Panc1 (cell line): ENCODE measurements at regions not wholly inside any gene's neighbourhood (a gene's known extent, or its start where the extent isn't known, plus 50 kb on each side); places are given as distances from the start of the nearest gene placed in this dataset.

Experiments
- ATAC-seq: fragments of 200-7000 bp; cut with Tn5 transposase; 2 replicates; pipeline ENCODE4 v1.9.1; 2020; ENCODE audit warnings: mild to moderate bottlenecking, moderate library complexity
- BruUV-seq: library from RNA; stranded (reverse); fragments of 400-500 nt; replicated peaks from 2 replicates; lab custom pipeline; 2021; lab: Mats Ljungman, UMichigan
- CTCF ChIA-PET: fragments of 300-600 bp; sonication (Branson Sonifier 250); formaldehyde crosslinking; loops from one replicate; lab custom pipeline; 2022; ENCODE audit warnings: antibody characterized with exemption; lab: Charles Lee
- POLR2A ChIA-PET: fragments of 300-600 bp; sonication (Branson Sonifier 250); formaldehyde crosslinking; loops from one replicate; lab custom pipeline; 2022; ENCODE audit warnings: antibody characterized with exemption; lab: Charles Lee
- DNase-seq: peaks from one replicate; pipeline ENCODE4 v3.0.0-alpha.2; 2010; ENCODE audit warnings: low read depth, low spot score
- H3K27ac ChIP-seq: 2 replicates; pipeline ENCODE4 v1.5.1; 2011; ENCODE audit warnings: mild to moderate bottlenecking, low read length, inconsistent platforms
- H3K27me3 ChIP-seq: fragments of 200-500 bp; sonication (Bioruptor generic); 2 replicates; pipeline ENCODE4 v1.6.0; 2014; ENCODE audit warnings: low read length, inconsistent platforms; ENCODE audit not compliant: control insufficient read depth, insufficient read depth
- H3K36me3 ChIP-seq: fragments of 200-500 bp; sonication (Bioruptor generic); 2 replicates; pipeline ENCODE4 v1.5.1; 2014; ENCODE audit warnings: inconsistent platforms, mild to moderate bottlenecking, low read length, moderate library complexity; ENCODE audit not compliant: control insufficient read depth, insufficient read depth
- H3K4me1 ChIP-seq: 2 replicates; pipeline ENCODE4 v1.5.1; 2011; ENCODE audit warnings: inconsistent platforms, mild to moderate bottlenecking, low read length, moderate library complexity; ENCODE audit not compliant: control insufficient read depth, insufficient read depth
- H3K4me3 ChIP-seq, 2 experiments: 2 replicates each; pipeline ENCODE4 v1.5.1; 2011 to 2012; ENCODE audit warnings: low read depth in 2 of 2, low read length in 2 of 2, mild to moderate bottlenecking in 2 of 2, inconsistent platforms in 1 of 2, moderate library complexity in 1 of 2
- H3K9me3 ChIP-seq: fragments of 200-500 bp; sonication (Bioruptor generic); 2 replicates; pipeline ENCODE4 v1.5.1; 2014; ENCODE audit warnings: low read depth, mild to moderate bottlenecking, inconsistent platforms, low read length, moderate library complexity; ENCODE audit not compliant: control insufficient read depth, insufficient read depth
- CTCF ChIP-seq: fragments of 450-650 bp; IDR thresholded peaks from 2 replicates; pipeline ENCODE4 v1.5.1; 2017; ENCODE audit warnings: mild to moderate bottlenecking
- POLR2AphosphoS5 ChIP-seq: IDR thresholded peaks from 2 replicates; pipeline ENCODE4 v1.6.1; 2012; ENCODE audit warnings: mild to moderate bottlenecking, low read depth, low read length, moderate library complexity
- REST ChIP-seq, 2 experiments: IDR thresholded peaks; 2 replicates each; pipeline ENCODE4 v1.6.1; 2011 to 2012; ENCODE audit warnings: low read depth in 2 of 2, control low read depth in 1 of 2, low read length in 1 of 2, mild to moderate bottlenecking in 1 of 2, moderate library complexity in 1 of 2; ENCODE audit not compliant: insufficient read depth in 1 of 2
- SIN3A ChIP-seq: IDR thresholded peaks from 2 replicates; pipeline ENCODE4 v1.6.1; 2012; ENCODE audit warnings: low read depth, mild to moderate bottlenecking, low read length, moderate library complexity, borderline replicate concordance; ENCODE audit not compliant: insufficient read depth
- TCF7L2 ChIP-seq: IDR thresholded peaks from 2 replicates; pipeline ENCODE4 v1.6.1; 2011; ENCODE audit warnings: mild to moderate bottlenecking, low read depth, low read length, inconsistent platforms
- in situ Hi-C: cut with HindIII; loops from 2 replicates; pipeline ENCODE4 v1.10.0; 2016; ENCODE audit warnings: low sequenced_read_pairs, low pct_unique_long_range_greater_than_20kb
- intact Hi-C: fragments of 100-400 bp; cut with micrococcal nuclease; formaldehyde crosslinking; loops from one replicate; pipeline ENCODE4 v1.10.0; 2022; ENCODE audit not compliant: unreplicated experiment

- BruUV-seq = no TSS peak
- no peak for DNase-seq
- no peak for ATAC-seq
- H3K27ac ChIP-seq = no peak overlapping the region
- H3K27me3 ChIP-seq = no peaks in the 10 kb centered on the region; the same call in 1 of the 2 replicates
- H3K36me3 ChIP-seq = no peaks in the 10 kb centered on the region
- no peaks in the 10 kb centered on the region for H3K9me3 ChIP-seq
- ChIA-PET POLR2A (no interaction called here), CTCF (no interaction called here)
- H3K4me1 ChIP-seq = no peaks in the 10 kb centered on the region
- in situ Hi-C loops (no loop called here), intact Hi-C loops (no loop called here)
- H3K4me3 ChIP-seq = no peak overlapping the region
- TF ChIP-seq POLR2AphosphoS5 (no peak), REST (IDR thresholded peaks at IDR 0.05; ENCODE audit: insufficient read depth in 1 of 2, low read depth in 2 of 2, low read length in 1 of 2) (no peak), TCF7L2 (no peak), CTCF (no peak), SIN3A (no peak)
These were observed 480.2 kb upstream of the CCDC196 start for GRCh38 chr14:66005900-66006434.

- DNase-seq (no peak), ATAC-seq (no peak)
- no peaks in the 10 kb centered on the region for H3K9me3 ChIP-seq
- no peak for TF ChIP-seq TCF7L2
- no peak for TF ChIP-seq SIN3A
- TF ChIP-seq CTCF = no peak
- no peak for TF ChIP-seq POLR2AphosphoS5
- TF ChIP-seq REST (IDR thresholded peaks at IDR 0.05; ENCODE audit: insufficient read depth in 1 of 2, low read depth in 2 of 2, low read length in 1 of 2) = no peak
- H3K4me1 ChIP-seq = no peaks in the 10 kb centered on the region
- POLR2A ChIA-PET = no interaction called here
- in situ Hi-C loops (no loop called here), intact Hi-C loops (no loop called here)
- CTCF ChIA-PET = no interaction called here
- H3K27me3 ChIP-seq = no peaks in the 10 kb centered on the region
- no TSS peak for BruUV-seq
- H3K4me3 ChIP-seq = no peak overlapping the region
- H3K36me3 ChIP-seq = no peaks in the 10 kb centered on the region
- H3K27ac ChIP-seq = no peak overlapping the region
These were observed 477.5 kb upstream of the CCDC196 start for GRCh38 chr14:66008631-66009030.
